ENCODE measurements at regions not wholly inside any gene's neighbourhood (a gene's known extent, or its start where the extent isn't known, plus 50 kb on each side); places are given as distances from the start of the nearest gene placed in this dataset.

GRCh38 chr3:130834476-130834875, 59.4 kb upstream of the ATP2C1 start:
- ChIA-PET POLR2A (no interaction called here), RAD21 (ENCODE audit: unreplicated experiment) (interaction anchor here (1.0 kb wide), 1 partner anchor 16 kb away, joined by 3 read pairs; no protein-coding TSS in a partner anchor), SMC1A (ENCODE audit: uncharacterized antibody, unreplicated experiment) (no interaction called here), CTCF (interaction anchor here (1.1 to 2.1 kb wide), 2 partner anchors 13 to 23 kb away, joined by 3 to 4 read pairs; no protein-coding TSS in a partner anchor)
- Histone ChIP-seq H3K4me2 (ENCODE audit: control insufficient read depth, insufficient read depth) (no peak overlapping the region), H3K27me3 (replicated peaks in 1 of 2; ENCODE audit: control insufficient read depth in 2 of 2, insufficient read depth in 2 of 2, low read length in 1 of 2) (no peaks in the 10 kb centered on the region), H3K4me1 (ENCODE audit: control insufficient read depth, insufficient read depth, low read length) (peaks cover 5% of the 10 kb centered on the region), H3K4me3 (no peak overlapping the region), H3K9me3 (replicated peaks; ENCODE audit: control insufficient read depth, insufficient read depth, low read length) (no peaks in the 10 kb centered on the region), H3K79me2 (ENCODE audit: control insufficient read depth, insufficient read depth, low read length) (no peaks in the 10 kb centered on the region), H2AFZ (ENCODE audit: control insufficient read depth, low read depth, low read length) (no peak overlapping the region), H3K36me3 (ENCODE audit: control insufficient read depth in 2 of 2, insufficient read depth in 2 of 2, low read length in 1 of 2) (no peaks in the 10 kb centered on the region), H3K9ac (ENCODE audit: control insufficient read depth, insufficient read depth, low read length) (no peak overlapping the region), H3K27ac (ENCODE audit: control insufficient read depth, insufficient read depth) (no peak overlapping the region), H4K20me1 (ENCODE audit: control insufficient read depth, insufficient read depth) (no peaks in the 10 kb centered on the region)
- DNase-seq (ENCODE audit: low read depth, low spot score) (no peak), ATAC-seq (no peak), FAIRE-seq (no peak)
- no peak for TF ChIP-seq TAF1 (IDR thresholded peaks at IDR 0.05; ENCODE audit: borderline replicate concordance, low read depth, low read length)
- TF ChIP-seq SMAD5 (IDR thresholded peaks at IDR 0.05; ENCODE audit: low read depth): no peak
- no peak for TF ChIP-seq MYB (IDR thresholded peaks at IDR 0.05; ENCODE audit: borderline replicate concordance, low read depth, low read length)
- no peak for TF ChIP-seq SPI1 (IDR thresholded peaks at IDR 0.05; ENCODE audit: borderline replicate concordance, insufficient read depth, low read depth, low read length)
- no peak for TF ChIP-seq CTCF (IDR thresholded peaks at IDR 0.05 in 2 of 3, conservative IDR thresholded peaks at IDR 0.05 in 1 of 3; ENCODE audit: control insufficient read depth in 2 of 3, extremely low read depth in 1 of 3, insufficient read depth in 1 of 3, low read depth in 3 of 3, low read length in 3 of 3)
- TF ChIP-seq EED (IDR thresholded peaks at IDR 0.05; ENCODE audit: low read depth): no peak
- TF ChIP-seq RAD21 (IDR thresholded peaks at IDR 0.05; ENCODE audit: insufficient read depth, low read depth, low read length): no peak
- no peak for TF ChIP-seq USF1 (IDR thresholded peaks at IDR 0.05; ENCODE audit: borderline replicate concordance, extremely low read length, insufficient read depth, low read depth, low read length)
- TF ChIP-seq NR2C2 (IDR thresholded peaks at IDR 0.05; ENCODE audit: borderline replicate concordance, control insufficient read depth, insufficient read length, low read depth): no peak
- no peak for TF ChIP-seq ZNF592 (IDR thresholded peaks at IDR 0.05)
- in situ Hi-C loops (cut with MboI) (no loop called here), intact Hi-C loops (cut with micrococcal nuclease; ENCODE audit: unreplicated experiment) (no loop called here)
- no TSS peak for BruUV-seq (replicated peaks)

All from GM12878 (cell line).